Stimulated activated CD4-positive, alpha-beta T cell treated with anti-CD3 and anti-CD28 coated beads, Interleukin-15, amount 100 ng/mL, for 24 hours (primary cell): ENCODE measurements at regions not wholly inside any gene's neighbourhood (a gene's known extent, or its start where the extent isn't known, plus 50 kb on each side); places are given as distances from the start of the nearest gene placed in this dataset.

Source experiments
- DNase-seq: peaks from one replicate; pipeline ENCODE4 v3.0.0-alpha.2; 2020

DNA sequence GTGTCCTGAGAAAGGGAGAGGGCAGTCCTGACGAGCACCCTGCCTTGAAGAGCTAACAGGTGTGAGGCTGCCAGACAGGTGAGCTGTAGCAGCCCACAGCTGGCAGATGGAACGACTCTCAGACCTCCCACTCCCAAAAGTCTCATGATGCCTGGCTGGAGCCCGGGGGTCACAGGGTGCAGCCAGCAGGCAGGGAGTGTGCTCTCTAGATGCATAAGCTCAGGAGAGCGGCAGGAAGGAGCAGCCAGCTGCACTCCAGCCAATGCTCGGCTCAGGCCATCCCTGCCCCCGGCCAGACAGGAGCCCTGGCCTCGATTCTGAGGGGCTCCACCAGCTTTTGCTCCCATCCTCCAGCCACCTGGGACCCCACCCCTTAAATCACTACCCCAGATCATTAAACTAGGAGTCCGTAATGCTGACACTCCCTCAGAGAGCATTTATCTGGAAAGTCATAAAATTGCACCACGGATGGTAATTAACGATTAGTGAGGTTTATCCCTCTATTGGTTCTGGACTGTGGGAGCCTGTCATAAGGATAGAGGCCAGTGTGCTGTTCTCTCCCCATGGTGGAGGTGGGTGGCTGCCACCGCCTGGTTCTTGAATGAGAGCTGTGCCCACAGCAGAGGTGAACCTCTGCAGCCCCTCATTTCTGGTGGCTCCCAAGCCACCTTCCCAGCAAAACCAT, 63.5 kb upstream of the ZMIZ1 start:
- no peak for DNase-seq

- no peak for DNase-seq
Observed at GRCh38 chr10:79007018-79007417, 61.7 kb upstream of the ZMIZ1 start.

- no peak for DNase-seq
Observed at GRCh38 chr10:79007421-79008319, 61.1 kb upstream of the ZMIZ1 start.

DNA sequence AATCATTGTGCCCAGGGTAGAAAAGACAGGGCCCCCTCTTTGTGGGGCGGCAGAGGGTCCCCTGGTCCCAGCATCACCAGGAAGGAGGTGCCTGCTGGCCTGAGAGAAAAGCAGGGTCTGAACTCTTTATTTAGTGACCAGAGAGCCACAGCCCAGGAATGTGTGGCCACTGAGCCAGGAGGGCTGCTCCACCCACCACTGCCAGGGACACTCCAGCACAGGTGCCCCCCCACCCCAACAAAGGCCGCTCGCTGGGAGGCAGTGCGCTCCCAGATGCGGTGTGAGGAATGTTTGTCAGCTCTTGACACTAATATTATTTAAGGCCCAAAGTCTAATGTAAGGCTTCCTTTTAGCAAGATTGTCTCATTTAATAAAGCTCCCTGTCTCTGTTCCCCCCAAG, 59.6 kb upstream of the ZMIZ1 start:
- DNase-seq, result no peak

- DNase-seq, result no peak
Observed at GRCh38 chr10:79012567-79012966, 56.2 kb upstream of the ZMIZ1 start.

- DNase-seq, result no peak
Observed at GRCh38 chr10:79013406-79013987, 55.3 kb upstream of the ZMIZ1 start.

GRCh38 chr10:79014796-79015195, 54.0 kb upstream of the ZMIZ1 start:
- DNase-seq, result no peak

GRCh38 chr10:79017882-79018520, 50.8 kb upstream of the ZMIZ1 start:
- DNase-seq, result no peak

DNA sequence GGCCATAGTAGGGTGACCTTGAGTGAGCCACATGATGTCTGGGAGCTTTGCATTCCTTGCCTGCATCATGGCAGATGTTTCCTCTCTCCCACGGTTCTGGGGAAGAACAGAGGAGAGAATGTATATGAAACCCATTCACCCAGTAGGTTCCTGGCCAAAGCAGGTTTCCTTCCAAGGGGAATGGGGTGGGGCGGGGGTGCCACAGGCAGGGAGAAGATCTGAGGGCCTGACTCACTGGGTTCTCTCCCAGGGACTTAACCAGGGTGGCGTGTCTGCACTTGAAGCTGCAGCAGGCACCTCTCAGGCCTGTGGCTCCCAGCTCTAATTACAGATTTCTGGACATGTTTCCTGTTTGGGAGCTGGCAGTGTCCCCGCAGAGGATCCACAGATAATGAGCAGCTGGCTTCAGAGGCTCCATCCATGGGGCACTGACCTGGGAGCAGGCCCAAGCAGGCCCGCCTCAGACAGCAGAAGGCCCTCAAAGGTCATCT, 50.2 kb upstream of the ZMIZ1 start:
- no peak for DNase-seq
